NCI-H1105 (cell line): ENCODE measurements at regions not wholly inside any gene's neighbourhood (a gene's known extent, or its start where the extent isn't known, plus 50 kb on each side); places are given as distances from the start of the nearest gene placed in this dataset.
"Not testable (repeated sequence)": the region's sequence is repeated elsewhere in the genome, so short reads cannot be mapped to it uniquely, and the experiment has no call there.

Experiments used
- DNase-seq: peaks from one replicate; lab custom pipeline; 2025; lab: John Stamatoyannopoulos, UW

- no peak for DNase-seq
Measured at GRCh38 chr6:81624453-81624852, 128.0 kb downstream of the TENT5A start.

DNA sequence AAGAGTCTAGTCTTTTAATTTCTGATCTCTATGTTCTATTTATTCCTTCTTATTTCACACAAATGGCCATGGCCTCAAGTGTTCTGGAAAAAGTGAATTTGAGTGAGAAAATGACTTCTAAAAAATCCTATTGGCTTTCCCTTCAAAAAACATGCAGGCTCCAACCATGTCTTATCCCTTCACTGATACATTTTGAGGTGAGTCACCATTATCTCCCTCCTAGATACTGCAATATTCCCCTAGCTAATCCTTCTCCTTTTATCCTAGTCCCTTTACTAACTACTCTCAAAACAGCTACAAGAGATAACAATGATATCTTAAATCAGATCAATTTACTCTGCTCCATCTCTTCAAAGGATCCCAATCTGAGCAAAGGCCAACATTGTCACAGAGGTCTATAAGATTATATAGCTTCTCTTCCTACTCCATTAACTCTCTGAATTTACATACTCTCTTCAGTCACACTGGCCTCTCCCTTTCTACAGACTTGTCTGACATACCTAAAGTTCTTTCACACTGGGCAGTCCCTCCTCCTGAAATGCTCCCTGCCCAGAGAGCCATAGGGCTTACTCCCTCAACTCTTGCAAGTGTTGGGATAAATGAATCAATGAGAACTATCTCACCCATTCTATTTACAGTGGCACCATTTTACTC is 129.2 kb downstream of the TENT5A start:
- no peak for DNase-seq

DNA sequence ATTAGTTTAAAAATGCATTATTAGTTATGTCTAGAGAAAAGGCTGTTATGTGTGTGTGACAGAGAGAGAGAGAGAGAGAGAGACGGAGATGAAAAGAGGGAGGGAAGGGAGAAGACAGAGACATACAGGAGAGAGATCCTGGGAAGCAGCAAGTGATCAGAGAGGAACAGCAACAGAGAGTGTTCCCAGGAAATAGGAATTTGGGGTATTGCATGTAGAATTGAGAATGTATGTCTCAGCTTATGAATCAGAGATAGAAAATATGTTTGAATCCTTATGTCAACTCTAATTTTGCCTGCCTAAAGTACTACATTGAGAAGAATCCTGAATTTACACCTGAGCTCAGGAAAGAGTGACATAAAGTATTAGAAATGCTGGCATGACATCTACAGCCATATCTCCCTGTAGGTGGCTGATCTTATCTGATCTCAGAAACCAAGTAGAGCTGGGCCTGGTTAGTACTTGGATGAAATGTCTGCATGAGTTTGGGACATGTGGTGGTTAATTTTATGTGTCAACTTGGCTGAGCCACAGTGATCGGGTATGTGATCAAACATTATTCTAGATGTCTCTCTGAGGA is 130.6 kb downstream of the TENT5A start:
- no peak for DNase-seq

DNA sequence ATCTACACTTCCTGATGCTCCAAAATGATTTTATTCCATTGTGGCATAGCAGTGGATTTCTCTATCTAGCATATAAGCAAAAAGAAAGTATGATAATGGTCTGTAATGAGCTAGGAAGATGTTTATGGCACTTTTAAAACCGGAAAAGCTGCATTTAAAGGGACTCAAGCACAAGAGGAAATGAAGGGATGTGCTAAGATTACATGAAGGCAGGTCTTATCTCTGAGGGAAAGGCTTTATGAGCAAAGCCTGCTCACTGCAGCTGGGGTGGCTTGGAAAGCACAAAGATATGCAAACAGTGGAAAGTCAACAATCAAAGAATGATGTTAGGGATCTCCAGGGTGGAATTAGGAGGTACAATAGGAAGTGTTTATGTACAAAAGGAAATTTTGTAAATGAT is 138.2 kb downstream of the TENT5A start:
- DNase-seq = no peak

- DNase-seq = no peak
Measured at GRCh38 chr6:81613606-81614005, 138.9 kb downstream of the TENT5A start.

DNA sequence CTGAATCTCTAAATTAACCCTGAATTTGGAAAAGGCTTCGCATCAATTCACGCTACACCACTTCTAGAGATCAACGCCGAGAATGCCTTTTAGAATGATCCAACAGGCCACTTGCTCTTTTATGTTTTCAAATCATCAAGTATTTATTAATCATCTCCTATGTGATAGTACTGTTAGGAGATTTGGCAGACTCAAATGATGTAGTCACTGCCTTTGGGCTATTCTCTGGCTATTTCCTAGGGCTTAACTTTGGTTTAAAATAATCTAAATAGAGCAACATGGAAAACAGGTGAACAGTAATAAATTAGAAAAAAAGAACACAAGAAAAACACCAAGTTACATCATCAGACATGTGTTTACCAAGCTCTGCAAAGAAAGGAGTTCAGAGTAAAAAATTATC is 140.3 kb downstream of the TENT5A start:
- no peak for DNase-seq

DNA sequence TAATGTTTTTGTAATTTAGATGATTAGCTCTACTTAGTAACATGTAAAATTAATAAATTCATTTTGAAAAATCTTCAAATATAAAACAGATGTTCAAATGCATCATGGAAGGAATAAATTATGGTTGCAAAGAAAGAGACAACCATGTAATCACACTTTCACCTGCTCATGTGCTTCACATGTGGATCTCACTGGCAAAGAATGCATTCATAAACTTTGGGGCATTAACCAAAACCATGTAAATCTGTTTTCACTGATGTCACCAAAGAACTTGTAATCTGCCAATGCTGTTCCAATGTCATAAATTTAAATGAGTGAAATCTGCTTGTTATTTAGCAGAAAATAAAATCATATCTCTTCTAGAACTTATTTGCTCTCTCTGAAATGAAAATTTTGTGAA is 142.7 kb downstream of the TENT5A start:
- no peak for DNase-seq

DNA sequence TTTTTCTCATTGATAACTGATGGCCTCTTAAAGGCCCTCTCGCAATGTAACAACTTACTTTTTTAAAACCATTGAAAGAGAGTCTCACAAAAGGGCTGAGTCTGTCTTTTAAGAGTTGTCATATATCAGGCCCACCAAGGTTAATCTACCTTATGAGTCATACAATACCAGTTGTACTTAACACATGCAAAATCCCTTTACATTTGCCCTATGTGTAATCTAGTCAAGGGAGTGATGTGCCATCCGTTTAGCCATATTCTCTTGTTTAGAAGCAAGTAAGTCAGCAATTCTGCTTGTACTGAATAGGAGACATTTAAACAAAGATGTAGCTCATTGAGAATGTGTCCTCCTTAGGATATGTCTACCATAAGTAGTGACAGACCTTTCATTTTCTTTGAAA is 143.7 kb downstream of the TENT5A start:
- no peak for DNase-seq

GRCh38 chr6:81606965-81607381 is 145.5 kb downstream of the TENT5A start:
- DNase-seq = no peak

DNA sequence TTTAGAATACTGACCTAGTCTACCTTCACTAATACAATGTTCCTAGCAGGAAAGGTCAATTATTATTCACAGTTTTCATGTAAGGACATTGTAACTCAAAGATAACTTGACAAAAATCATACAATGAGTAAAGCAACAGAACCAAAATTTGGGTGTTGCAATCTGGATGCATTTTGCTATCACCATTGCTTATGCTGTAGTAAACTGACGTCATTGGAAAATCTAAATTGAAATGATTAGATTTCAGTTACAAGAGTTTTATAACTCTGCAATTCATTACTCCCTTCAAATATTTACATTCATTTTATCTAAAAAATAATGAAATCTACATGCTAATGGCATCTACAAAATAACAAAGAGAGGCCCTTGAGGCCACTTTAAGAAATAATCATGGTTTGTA is 147.0 kb downstream of the TENT5A start:
- no peak for DNase-seq

DNA sequence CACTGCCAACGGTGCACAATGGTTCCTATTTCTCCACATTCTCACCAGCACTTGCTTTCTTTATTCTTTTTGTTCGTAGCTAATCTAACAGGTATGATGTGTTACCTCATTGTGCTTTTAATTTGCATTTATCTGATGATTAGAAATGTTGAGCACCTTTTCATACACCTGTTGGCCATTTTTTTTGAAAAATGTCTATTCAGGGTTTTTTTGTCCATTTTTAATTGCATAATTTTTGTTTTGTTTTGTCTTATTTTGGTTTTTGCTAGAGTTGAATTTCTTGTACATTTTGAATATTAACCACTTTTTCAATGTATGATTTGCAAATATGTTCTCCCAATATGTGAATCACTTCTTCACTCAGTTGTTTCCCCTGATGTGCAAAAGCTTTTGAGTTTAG is 150.6 kb downstream of the TENT5A start:
- DNase-seq = no peak

DNA sequence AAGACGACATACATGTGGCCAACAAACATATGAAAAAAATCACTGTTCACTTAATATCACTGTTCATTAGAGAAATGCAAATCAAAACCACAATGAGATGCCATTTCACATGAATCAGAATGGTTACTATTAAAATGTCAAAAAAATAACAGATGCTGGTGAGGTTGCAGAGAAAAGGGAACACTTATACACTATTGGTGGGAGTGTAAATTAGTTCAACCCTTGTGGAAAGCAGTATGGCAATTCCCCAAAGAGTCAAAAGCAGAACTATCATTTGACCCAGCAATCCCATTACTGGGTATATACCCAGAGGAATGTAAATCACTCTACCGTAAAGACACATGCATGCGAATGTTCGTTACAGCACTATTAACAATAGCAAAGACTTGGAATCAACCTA is 152.0 kb downstream of the TENT5A start:
- DNase-seq = not testable (repeated sequence)

DNA sequence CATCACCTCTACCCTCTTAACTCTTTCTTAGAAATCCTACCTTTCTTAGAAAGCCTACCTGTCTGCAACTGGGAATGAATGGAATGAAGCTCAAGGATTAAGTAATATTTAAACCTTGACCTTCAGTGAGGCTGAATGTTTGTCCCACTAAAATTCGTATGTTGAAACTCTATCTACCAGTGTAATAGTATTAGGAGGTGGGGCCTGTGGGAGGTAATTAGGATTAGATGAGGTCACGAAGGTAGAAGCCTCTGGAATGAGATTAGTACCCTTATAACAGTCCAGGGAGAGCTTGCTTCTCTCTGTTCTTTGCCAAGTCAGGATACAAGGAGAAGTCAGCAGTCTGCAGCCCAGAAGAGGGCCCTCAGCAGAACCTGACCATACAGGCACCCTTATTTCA is 158.0 kb downstream of the TENT5A start:
- no peak for DNase-seq

GRCh38 chr6:81590314-81590691 is 162.2 kb downstream of the TENT5A start:
- DNase-seq = no peak

GRCh38 chr6:81589465-81590313 is 162.8 kb downstream of the TENT5A start:
- DNase-seq = no peak

DNA sequence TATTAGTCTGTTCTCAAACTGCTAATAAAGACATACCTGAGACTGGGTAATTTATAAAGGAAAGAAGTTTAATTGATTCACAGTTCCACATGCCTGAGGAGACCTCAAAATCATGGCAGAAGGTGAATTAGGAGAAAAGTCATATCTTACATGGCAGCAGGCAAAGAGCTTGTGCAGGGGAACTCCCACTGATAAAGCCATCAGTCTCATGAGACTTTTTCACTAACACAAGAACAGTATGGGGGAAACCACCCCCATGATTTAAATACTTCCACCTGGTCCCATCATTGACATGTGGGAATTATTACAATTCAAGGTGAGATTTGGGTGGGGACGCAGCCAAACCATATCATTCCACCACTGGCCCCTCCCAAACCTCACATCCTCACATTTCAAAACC is 166.8 kb downstream of the TENT5A start:
- not testable (repeated sequence) for DNase-seq

DNA sequence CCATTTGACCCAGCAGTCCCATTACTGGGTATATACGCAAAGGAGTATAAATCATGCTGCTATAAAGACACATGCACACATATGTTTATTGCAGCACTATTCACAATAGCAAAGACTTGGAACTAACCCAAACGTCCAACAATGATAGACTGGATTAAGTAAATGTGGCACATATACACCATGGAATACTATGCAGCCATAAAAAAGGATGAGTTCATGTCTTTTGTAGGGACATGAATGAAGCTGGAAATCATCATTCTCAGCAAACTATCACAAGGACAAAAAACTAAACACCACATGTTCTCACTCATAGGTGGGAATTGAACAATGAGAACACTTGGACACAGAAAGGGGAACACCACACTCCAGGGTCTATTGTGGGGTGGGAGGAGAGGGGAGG is 168.3 kb downstream of the TENT5A start:
- DNase-seq = not testable (repeated sequence)

DNA sequence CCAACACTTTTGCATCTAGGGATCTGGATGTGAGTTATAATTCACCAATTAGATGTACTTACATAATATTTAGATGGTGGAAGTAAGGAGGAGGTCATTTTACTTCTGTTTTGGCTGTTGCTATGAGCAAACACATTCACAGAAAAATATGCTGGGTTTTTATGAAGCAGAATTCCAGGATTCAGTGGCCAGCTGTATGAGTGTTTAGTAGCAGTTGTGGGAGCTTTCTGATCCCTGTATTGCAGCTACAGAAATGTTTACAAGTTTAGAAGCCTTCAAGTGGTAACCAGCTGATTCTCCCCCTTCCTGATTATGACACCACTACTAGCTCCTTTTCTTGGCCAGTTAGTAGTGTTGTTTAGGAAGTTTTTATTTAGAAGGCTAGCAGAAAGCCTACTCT is 177.0 kb downstream of the TENT5A start:
- no peak for DNase-seq

- DNase-seq = no peak
Measured at GRCh38 chr6:81572020-81572419, 180.5 kb downstream of the TENT5A start.

DNA sequence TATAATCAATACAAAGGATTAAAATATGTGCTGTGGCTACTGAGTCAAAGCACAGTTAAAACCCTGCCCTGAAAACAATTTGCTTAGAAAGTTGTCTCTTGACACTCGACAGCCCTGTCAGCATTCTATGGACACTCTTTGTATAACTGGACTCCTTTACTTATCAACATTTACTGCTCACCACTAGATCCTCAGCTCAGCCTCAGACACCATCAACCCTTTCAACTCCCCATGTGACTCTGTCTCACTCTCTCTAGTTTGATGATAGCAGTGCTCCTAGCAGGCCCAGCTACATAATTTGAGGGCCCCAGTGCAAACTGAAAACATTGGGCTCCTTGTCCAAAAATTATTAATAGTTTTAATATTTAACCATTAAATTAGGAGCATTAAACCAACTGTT is 181.8 kb downstream of the TENT5A start:
- DNase-seq = no peak

GRCh38 chr6:81568973-81569372 is 183.5 kb downstream of the TENT5A start:
- no peak for DNase-seq

DNA sequence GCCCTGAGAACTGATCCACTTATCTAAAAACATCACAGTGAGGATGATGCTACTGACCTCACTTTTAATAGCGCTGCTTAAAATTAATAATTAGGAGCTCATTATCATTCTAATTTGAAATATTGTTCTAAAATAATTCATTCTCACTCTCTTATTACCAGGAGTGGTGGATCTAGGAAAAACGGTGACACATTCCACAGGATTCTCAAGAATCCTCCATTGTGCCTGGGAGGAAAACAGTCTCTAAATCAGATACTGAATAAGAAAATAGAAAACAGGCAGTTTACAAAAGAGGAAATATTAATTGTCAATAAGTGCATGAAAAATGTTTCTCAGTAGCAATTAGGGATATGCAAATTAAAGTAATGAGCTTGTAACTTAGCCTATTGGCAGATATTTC is 187.4 kb downstream of the TENT5A start:
- DNase-seq = no peak

GRCh38 chr6:81564470-81565068 is 187.9 kb downstream of the TENT5A start:
- no peak for DNase-seq
